GM23338 (cell line): ENCODE measurements at regions not wholly inside any gene's neighbourhood (a gene's known extent, or its start where the extent isn't known, plus 50 kb on each side); places are given as distances from the start of the nearest gene placed in this dataset.

Experiments used
- ATAC-seq: fragments of 200-7000 bp; cut with Tn5 transposase; 3 replicates; pipeline ENCODE4 v1.9.1; 2020
- DNase-seq: peaks from one replicate; pipeline ENCODE4 v3.0.0-alpha.2; 2015; ENCODE audit warnings: low spot score
- H2AFZ ChIP-seq: fragments of 200-600 bp; sonication (generic); 2 replicates; pipeline ENCODE4 v1.8.0; 2016; ENCODE audit warnings: antibody characterized with exemption, mild to moderate bottlenecking, moderate library complexity
- H3F3A ChIP-seq: fragments of 200-600 bp; sonication (generic); replicated peaks from 2 replicates; pipeline ENCODE4 v1.8.0; 2017; ENCODE audit warnings: antibody characterized with exemption, mixed run types, low read depth
- H3K27ac ChIP-seq: fragments of 200-600 bp; sonication (generic); 2 replicates; pipeline ENCODE4 v1.6.1; 2016; ENCODE audit warnings: low read depth
- H3K27me3 ChIP-seq: fragments of 200-600 bp; sonication (generic); 2 replicates; pipeline ENCODE4 v1.8.0; 2016; ENCODE audit warnings: mild to moderate bottlenecking, mixed run types, moderate library complexity; ENCODE audit not compliant: insufficient read depth
- H3K36me3 ChIP-seq: fragments of 200-600 bp; sonication (generic); 2 replicates; pipeline ENCODE4 v1.8.0; 2016; ENCODE audit warnings: mild to moderate bottlenecking; ENCODE audit not compliant: insufficient read depth
- H3K4me1 ChIP-seq: fragments of 200-600 bp; sonication (generic); 2 replicates; pipeline ENCODE4 v1.8.0; 2016; ENCODE audit warnings: mild to moderate bottlenecking, moderate library complexity; ENCODE audit not compliant: insufficient read depth
- H3K4me2 ChIP-seq: fragments of 200-600 bp; sonication (generic); 2 replicates; pipeline ENCODE4 v1.7.1; 2017; ENCODE audit warnings: mixed run types
- H3K4me3 ChIP-seq: fragments of 200-600 bp; sonication (generic); 2 replicates; pipeline ENCODE4 v1.6.1; 2016; ENCODE audit warnings: mixed run types
- H3K79me2 ChIP-seq: fragments of 200-600 bp; sonication (generic); replicated peaks from 2 replicates; pipeline ENCODE4 v1.8.0; 2017; ENCODE audit warnings: mild to moderate bottlenecking; ENCODE audit not compliant: insufficient read depth
- H3K9me2 ChIP-seq: fragments of 200-600 bp; sonication (generic); 2 replicates; pipeline ENCODE4 v1.8.0; 2017; ENCODE audit not compliant: insufficient read depth
- H4K20me1 ChIP-seq: fragments of 200-600 bp; sonication (generic); replicated peaks from 2 replicates; pipeline ENCODE4 v1.8.0; 2017; ENCODE audit warnings: mild to moderate bottlenecking; ENCODE audit not compliant: insufficient read depth
- H3K27ac Mint-ChIP-seq: 2 replicates; pipeline ENCODE4 v1.8.0; 2020; ENCODE audit warnings: inconsistent platforms, mild to moderate bottlenecking, moderate library complexity, mixed read lengths
- H3K27me3 Mint-ChIP-seq: 3 replicates; pipeline ENCODE4 v1.8.0; 2022; ENCODE audit warnings: low read depth, mild to moderate bottlenecking, moderate library complexity, mixed read lengths, inconsistent platforms; ENCODE audit not compliant: insufficient read depth, poor library complexity
- H3K36me3 Mint-ChIP-seq: 3 replicates; pipeline ENCODE4 v1.8.0; 2021; ENCODE audit warnings: low read depth, mild to moderate bottlenecking, inconsistent platforms, moderate library complexity, mixed read lengths
- H3K4me1 Mint-ChIP-seq: 3 replicates; pipeline ENCODE4 v1.8.0; 2020; ENCODE audit warnings: mild to moderate bottlenecking, inconsistent platforms, mixed read lengths
- H3K4me3 Mint-ChIP-seq: 3 replicates; pipeline ENCODE4 v1.8.0; 2021; ENCODE audit warnings: moderate library complexity, mild to moderate bottlenecking, inconsistent platforms, mixed read lengths
- H3K9me3 Mint-ChIP-seq: 3 replicates; pipeline ENCODE4 v1.8.0; 2020; ENCODE audit warnings: moderate library complexity, mild to moderate bottlenecking, inconsistent platforms, mixed read lengths
- CREB1 ChIP-seq: fragments of 250-450 bp; sonication (Bioruptor Pico); IDR thresholded peaks from 2 replicates; pipeline ENCODE4 v1.5.0; 2020; ENCODE audit warnings: low read depth, mild to moderate bottlenecking, moderate library complexity
- EZH2 ChIP-seq: fragments of 200-600 bp; sonication (generic); IDR thresholded peaks from one replicate; pipeline ENCODE4 v1.8.0; 2017; ENCODE audit warnings: antibody characterized with exemption, mild to moderate bottlenecking, low read depth; ENCODE audit not compliant: unreplicated experiment
- EZH2phosphoT487 ChIP-seq: fragments of 200-600 bp; sonication (generic); IDR thresholded peaks from one replicate; pipeline ENCODE4 v1.8.1; 2018; ENCODE audit warnings: antibody characterized with exemption; ENCODE audit not compliant: unreplicated experiment
- JUNB ChIP-seq: IDR thresholded peaks from one replicate; pipeline ENCODE4 v1.6.1; 2016; ENCODE audit warnings: antibody characterized with exemption; ENCODE audit not compliant: unreplicated experiment
- NANOG ChIP-seq: IDR thresholded peaks from 2 replicates; pipeline ENCODE4 v1.6.1; 2016; ENCODE audit warnings: antibody characterized with exemption, borderline replicate concordance
- POLR2AphosphoS5 ChIP-seq: IDR thresholded peaks from 2 replicates; pipeline ENCODE4 v1.6.1; 2016; ENCODE audit warnings: antibody characterized with exemption, low read depth
- STAT1 ChIP-seq: IDR thresholded peaks from one replicate; pipeline ENCODE4 v1.6.1; 2016; ENCODE audit warnings: antibody characterized with exemption; ENCODE audit not compliant: unreplicated experiment
- ZNF114 ChIP-seq: fragments of 250-450 bp; sonication (Bioruptor Pico); IDR thresholded peaks from 2 replicates; pipeline ENCODE4 v1.5.0; 2020; ENCODE audit warnings: mild to moderate bottlenecking, moderate library complexity
- ZNF331 ChIP-seq: fragments of 250-450 bp; sonication (Bioruptor Pico); IDR thresholded peaks from 2 replicates; pipeline ENCODE4 v1.5.0; 2020; ENCODE audit warnings: low read depth, mild to moderate bottlenecking, moderate library complexity
- TF ChIP-seq, protein P1 (sequence below): fragments of 250-450 bp; sonication (Bioruptor Pico); IDR thresholded peaks from 2 replicates; pipeline ENCODE4 v1.5.0; 2020; ENCODE audit warnings: mild to moderate bottlenecking, moderate library complexity

DNA sequence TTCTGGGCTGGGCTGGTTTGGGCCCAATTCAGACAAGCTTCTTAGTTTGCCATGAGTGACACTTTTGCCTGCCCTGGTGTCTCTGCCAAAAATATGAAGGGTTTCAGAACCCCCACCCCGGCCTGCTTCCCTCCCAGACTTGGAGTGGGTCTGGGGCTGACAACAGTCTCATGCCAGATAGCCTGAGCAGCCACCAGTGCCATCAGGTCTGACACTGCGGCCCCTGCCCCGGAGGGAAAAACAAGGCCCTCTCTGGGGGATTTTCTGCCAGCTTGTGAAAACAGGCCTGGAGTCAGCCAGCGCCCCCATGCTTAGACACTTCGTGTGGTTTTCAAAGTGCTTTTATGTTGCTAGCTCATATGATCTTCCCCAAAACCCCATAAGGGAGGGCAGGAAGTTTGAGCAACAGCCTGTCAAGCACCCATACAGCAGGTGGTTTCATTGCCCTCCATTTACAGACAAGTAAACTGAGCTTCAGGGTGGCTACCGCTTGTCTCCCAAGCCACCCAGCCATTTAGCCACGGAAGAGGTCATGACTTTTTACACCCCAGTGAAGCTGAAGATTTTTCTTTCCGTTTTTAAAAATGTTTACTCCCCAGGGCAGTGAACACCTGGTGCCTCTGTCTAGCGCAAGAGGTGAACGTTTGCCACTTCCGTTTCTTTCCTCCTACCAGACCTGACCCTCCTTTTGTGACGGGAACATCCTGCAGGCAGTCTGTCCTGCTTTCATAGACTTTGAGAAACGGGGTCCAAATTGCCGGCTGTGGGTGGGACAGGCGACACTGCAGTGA, 300.6 kb downstream of the SEC14L1 start (continued):
- TF ChIP-seq, protein P1, sequence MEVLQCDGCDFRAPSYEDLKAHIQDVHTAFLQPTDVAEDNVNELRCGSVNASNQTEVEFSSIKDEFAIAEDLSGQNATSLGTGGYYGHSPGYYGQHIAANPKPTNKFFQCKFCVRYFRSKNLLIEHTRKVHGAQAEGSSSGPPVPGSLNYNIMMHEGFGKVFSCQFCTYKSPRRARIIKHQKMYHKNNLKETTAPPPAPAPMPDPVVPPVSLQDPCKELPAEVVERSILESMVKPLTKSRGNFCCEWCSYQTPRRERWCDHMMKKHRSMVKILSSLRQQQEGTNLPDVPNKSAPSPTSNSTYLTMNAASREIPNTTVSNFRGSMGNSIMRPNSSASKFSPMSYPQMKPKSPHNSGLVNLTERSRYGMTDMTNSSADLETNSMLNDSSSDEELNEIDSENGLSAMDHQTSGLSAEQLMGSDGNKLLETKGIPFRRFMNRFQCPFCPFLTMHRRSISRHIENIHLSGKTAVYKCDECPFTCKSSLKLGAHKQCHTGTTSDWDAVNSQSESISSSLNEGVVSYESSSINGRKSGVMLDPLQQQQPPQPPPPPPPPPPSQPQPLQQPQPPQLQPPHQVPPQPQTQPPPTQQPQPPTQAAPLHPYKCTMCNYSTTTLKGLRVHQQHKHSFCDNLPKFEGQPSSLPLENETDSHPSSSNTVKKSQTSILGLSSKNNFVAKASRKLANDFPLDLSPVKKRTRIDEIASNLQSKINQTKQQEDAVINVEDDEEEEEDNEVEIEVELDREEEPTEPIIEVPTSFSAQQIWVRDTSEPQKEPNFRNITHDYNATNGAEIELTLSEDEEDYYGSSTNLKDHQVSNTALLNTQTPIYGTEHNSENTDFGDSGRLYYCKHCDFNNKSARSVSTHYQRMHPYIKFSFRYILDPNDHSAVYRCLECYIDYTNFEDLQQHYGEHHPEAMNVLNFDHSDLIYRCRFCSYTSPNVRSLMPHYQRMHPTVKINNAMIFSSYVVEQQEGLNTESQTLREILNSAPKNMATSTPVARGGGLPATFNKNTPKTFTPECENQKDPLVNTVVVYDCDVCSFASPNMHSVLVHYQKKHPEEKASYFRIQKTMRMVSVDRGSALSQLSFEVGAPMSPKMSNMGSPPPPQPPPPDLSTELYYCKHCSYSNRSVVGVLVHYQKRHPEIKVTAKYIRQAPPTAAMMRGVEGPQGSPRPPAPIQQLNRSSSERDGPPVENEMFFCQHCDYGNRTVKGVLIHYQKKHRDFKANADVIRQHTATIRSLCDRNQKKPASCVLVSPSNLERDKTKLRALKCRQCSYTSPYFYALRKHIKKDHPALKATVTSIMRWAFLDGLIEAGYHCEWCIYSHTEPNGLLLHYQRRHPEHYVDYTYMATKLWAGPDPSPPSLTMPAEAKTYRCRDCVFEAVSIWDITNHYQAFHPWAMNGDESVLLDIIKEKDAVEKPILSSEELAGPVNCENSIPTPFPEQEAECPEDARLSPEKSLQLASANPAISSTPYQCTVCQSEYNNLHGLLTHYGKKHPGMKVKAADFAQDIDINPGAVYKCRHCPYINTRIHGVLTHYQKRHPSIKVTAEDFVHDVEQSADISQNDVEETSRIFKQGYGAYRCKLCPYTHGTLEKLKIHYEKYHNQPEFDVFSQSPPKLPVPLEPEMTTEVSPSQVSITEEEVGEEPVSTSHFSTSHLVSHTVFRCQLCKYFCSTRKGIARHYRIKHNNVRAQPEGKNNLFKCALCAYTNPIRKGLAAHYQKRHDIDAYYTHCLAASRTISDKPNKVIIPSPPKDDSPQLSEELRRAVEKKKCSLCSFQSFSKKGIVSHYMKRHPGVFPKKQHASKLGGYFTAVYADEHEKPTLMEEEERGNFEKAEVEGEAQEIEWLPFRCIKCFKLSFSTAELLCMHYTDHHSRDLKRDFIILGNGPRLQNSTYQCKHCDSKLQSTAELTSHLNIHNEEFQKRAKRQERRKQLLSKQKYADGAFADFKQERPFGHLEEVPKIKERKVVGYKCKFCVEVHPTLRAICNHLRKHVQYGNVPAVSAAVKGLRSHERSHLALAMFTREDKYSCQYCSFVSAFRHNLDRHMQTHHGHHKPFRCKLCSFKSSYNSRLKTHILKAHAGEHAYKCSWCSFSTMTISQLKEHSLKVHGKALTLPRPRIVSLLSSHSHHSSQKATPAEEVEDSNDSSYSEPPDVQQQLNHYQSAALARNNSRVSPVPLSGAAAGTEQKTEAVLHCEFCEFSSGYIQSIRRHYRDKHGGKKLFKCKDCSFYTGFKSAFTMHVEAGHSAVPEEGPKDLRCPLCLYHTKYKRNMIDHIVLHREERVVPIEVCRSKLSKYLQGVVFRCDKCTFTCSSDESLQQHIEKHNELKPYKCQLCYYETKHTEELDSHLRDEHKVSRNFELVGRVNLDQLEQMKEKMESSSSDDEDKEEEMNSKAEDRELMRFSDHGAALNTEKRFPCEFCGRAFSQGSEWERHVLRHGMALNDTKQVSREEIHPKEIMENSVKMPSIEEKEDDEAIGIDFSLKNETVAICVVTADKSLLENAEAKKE (CRISPR knock-in tag), result no peak
- TF ChIP-seq NANOG (no peak), STAT1 (no peak), JUNB (no peak), ZNF331 (CRISPR knock-in tag) (no peak), POLR2AphosphoS5 (no peak)

DNA sequence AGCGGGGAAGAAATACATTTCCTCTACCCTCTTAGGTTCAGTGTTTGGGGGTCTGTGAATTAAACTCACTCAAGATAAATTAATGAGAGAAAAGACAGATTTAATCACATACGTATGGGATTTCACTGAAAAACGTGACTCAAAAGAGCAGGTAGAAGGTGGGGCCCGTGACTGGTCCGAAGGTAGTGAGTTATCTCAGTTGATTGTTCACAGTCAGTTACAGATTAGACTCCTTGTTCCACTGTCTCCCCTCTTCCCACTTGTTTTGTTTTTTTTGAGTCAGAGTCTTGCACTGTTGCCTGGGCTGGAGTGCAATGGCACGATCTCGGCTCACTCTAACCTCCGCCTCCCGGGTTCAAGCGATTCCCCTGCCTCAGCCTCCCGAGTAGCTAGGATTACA, 301.2 kb downstream of the SEC14L1 start:
- Histone ChIP-seq H3K27ac (no peak overlapping the region), H3K79me2 (peaks cover 47% of the 10 kb centered on the region), H3F3A (no peaks in the 10 kb centered on the region), H2AFZ (no peak overlapping the region), H3K27me3 (no peaks in the 10 kb centered on the region), H3K9me2 (no peaks in the 10 kb centered on the region), H3K4me2 (no peak overlapping the region), H3K4me1 (peaks cover 8% of the 10 kb centered on the region; the same call in 1 of the 2 replicates), H4K20me1 (peaks cover 7% of the 10 kb centered on the region; the same call in 1 of the 2 replicates), H3K4me3 (no peak overlapping the region), H3K36me3 (no peaks in the 10 kb centered on the region)
- H3K4me1 Mint-ChIP-seq, result peaks cover 37% of the 10 kb centered on the region
- H3K9me3 Mint-ChIP-seq, result no peaks in the 10 kb centered on the region
- no peaks in the 10 kb centered on the region; the same call in 2 of the 3 replicates for H3K36me3 Mint-ChIP-seq
- peaks cover 16% of the 10 kb centered on the region for H3K27me3 Mint-ChIP-seq
- DNase-seq, result no peak
- H3K27ac Mint-ChIP-seq, result no peak overlapping the region; the same call in 1 of the 2 replicates
- no peak overlapping the region for H3K4me3 Mint-ChIP-seq
- ATAC-seq, result no peak
- TF ChIP-seq ZNF114 (CRISPR knock-in tag) (no peak), POLR2AphosphoS5 (no peak), JUNB (no peak), EZH2 (no peak), ZNF331 (CRISPR knock-in tag) (no peak), NANOG (no peak), EZH2phosphoT487 (no peak), STAT1 (no peak), CREB1 (CRISPR knock-in tag) (no peak)
